ENCODE measurements at regions not wholly inside any gene's neighbourhood (a gene's known extent, or its start where the extent isn't known, plus 50 kb on each side); places are given as distances from the start of the nearest gene placed in this dataset.
"Not testable (repeated sequence)": the region's sequence is repeated elsewhere in the genome, so short reads cannot be mapped to it uniquely, and the experiment has no call there.

DNA sequence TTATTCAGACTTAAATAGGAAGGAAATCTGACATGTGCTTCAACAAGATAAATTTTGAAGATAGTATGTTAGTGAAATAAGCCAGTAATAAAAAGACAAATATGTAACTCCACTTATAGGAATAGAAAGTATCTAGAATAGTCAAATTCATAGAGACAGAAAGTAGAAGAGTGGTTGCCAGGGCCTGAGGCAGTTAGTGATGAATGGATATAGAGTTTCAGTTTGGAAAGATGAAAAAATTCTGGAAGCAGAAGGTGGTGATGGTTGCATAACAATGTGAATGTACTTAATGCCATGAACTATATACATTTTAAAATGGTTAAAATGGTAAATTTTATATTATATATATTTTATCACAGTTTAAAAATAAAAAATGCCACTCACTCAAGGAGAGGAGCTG is 54.3 kb downstream of the HAND2 start:
- no peak for DNase-seq (ENCODE audit: low spot score)

- DNase-seq (ENCODE audit: low spot score): no peak
Measured at GRCh38 chr4:173469622-173470021, 60.4 kb downstream of the HAND2 start.

DNA sequence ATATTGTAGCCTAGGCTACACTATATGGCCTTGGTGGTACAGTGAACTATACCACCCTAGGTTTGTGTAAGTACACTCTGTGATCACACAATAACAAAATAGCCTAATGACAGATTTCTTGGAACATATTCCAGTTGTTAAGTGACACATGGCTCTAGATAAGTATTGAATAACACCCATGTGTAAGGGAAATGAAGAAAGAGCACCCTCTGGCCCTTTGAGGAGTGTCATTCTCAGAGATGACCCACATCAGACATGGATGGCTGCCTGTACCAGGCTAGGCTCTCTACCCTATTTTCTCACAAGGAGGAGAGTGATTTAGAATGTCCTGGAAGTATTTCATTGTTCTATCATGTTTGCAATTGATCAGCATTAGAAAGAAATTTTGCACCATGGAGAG is 61.7 kb downstream of the HAND2 start:
- DNase-seq (ENCODE audit: low spot score): no peak

- DNase-seq (ENCODE audit: low spot score): no peak
Measured at GRCh38 chr4:173466101-173466500, 63.9 kb downstream of the HAND2 start.

GRCh38 chr4:173464481-173464880 is 65.5 kb downstream of the HAND2 start:
- DNase-seq (ENCODE audit: low spot score): no peak

DNA sequence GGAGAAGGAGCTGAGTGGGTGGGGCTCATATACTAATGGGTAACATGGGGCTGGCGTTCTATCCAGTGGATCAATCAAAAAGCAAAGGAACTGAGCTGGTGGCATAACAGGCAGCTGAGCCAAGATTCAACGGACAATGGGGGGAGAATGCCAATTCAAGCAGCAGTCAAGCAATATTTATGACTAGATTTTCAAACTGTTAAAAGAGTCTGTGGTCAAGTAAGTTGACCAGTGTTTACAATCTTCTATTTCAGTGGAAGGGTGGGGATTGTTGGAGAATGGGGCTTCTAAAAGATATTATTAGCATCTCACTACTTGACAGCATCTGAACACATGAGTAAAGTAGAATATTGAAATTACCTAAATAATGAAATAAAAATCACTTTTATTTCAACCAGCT is 64.9 kb upstream of the SCRG1 start:
- DNase-seq (ENCODE audit: low spot score): no peak

DNA sequence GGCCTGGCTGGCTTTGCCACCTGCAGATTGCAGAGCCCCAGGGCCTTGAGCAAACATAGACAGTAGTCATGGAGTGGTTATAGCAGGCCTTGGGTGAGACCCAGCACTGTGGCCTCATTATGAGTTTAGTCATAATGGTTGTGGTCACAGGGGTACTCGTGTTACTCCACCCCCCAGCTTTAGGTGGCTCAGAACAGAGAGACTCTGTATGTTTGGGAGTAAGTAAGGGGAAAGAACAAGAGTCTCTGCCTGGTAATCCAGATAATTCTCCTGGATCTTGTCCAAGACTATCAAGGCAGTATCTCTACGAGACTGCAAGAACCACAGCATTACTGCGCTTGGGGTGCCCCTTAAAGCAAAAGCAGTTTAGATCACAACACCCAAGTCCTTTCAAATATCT is 62.3 kb upstream of the SCRG1 start:
- no peak for DNase-seq (ENCODE audit: low spot score)

DNA sequence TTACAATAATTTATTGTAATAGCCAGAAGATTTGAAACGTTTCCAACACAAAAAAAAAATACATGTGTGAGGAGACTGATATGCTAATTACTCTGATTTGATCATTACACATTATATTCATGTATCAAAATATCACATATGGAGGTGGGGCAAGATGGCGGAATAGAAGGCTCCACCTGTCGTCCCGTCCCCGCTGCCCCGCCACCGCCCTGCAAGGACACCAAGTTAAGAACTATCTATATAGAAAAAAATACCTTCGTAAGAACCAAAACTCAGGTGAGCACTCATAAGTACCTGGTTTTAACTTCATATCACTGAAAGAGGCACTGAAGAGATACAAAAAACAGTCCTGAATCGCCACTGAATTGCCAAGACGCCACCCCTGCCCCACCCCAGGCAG is 60.9 kb upstream of the SCRG1 start:
- no peak for DNase-seq (ENCODE audit: low spot score)

GRCh38 chr4:173457893-173458292 is 59.0 kb upstream of the SCRG1 start:
- no peak for DNase-seq (ENCODE audit: low spot score)

DNA sequence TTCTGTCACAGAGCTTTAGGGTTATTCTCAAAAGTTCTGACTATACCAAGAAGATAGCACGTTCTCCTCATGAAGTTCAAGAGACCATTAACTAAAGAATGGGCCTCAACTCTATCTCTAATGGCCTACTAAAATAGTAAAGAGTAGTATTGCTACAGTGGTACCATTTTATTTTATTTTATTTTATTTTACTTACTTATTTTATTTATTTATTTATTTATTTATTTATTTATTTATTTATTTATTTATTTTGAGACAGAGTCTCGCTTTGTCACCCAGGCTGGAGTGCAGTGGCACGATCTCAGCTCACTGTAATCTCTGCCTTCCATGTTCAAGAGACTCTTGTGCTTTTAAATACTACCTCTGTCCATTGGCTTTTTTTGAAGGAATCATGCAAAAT is 52.5 kb upstream of the SCRG1 start:
- not testable (repeated sequence) for DNase-seq (ENCODE audit: low spot score)

GRCh38 chr4:173450281-173450680 is 51.4 kb upstream of the SCRG1 start:
- DNase-seq (ENCODE audit: low spot score): no peak

- DNase-seq (ENCODE audit: low spot score): no peak
Measured at GRCh38 chr4:173449380-173449717, 50.4 kb upstream of the SCRG1 start.

- DNase-seq (ENCODE audit: low spot score): peak; percentile 16
Measured at GRCh38 chr4:173448608-173449379, 49.9 kb upstream of the SCRG1 start.

Measured in A172 (cell line).